T-cell (primary cell): ENCODE measurements at regions not wholly inside any gene's neighbourhood (a gene's known extent, or its start where the extent isn't known, plus 50 kb on each side); places are given as distances from the start of the nearest gene placed in this dataset.
"Not testable (repeated sequence)": the region's sequence is repeated elsewhere in the genome, so short reads cannot be mapped to it uniquely, and the experiment has no call there.

Source experiments
- ATAC-seq, 4 experiments: fragments of 200-7000 bp in 3 of 4; fragments of 150-1000 bp in 1 of 4; cut with Tn5 transposase; replicated peaks in 1 of 4; 1 replicate in 3 of 4; 2 replicates in 1 of 4; pipeline ENCODE4 v1.10.0; 2021; ENCODE audit warnings: moderate library complexity in 3 of 4, mild to moderate bottlenecking in 2 of 4, moderate number of reproducible peaks in 1 of 4
- CTCF ChIA-PET, 2 donors: fragments of 300-600 bp; sonication (Branson Sonifier 250); formaldehyde crosslinking; loops; one replicate each; lab custom pipeline; 2022; ENCODE audit warnings: antibody characterized with exemption in 2 of 2; lab: Charles Lee
- POLR2A ChIA-PET, 2 donors: fragments of 300-600 bp; sonication (Branson Sonifier 250); formaldehyde crosslinking; loops; one replicate each; lab custom pipeline; 2022; ENCODE audit warnings: antibody characterized with exemption in 2 of 2; lab: Charles Lee
- DNase-seq, 35 experiments: peaks; one replicate each; pipeline versions ENCODE4 v3.0.0 to v3.0.0-alpha.2; 2013 to 2023
- H3K27ac ChIP-seq: one replicate; pipeline ENCODE4 v1.5.1; 2013; ENCODE audit warnings: low read length
- H3K27me3 ChIP-seq, 2 experiments: replicated peaks in 1 of 2; 1 replicate in 1 of 2; 2 replicates in 1 of 2; pipeline versions ENCODE4 v1.6.1 to v1.7.0; 2013; ENCODE audit warnings: low read length in 1 of 2, mixed read lengths in 1 of 2; ENCODE audit not compliant: control insufficient read depth in 2 of 2, insufficient read depth in 2 of 2; ENCODE audit errors: extremely low read depth in 1 of 2
- H3K36me3 ChIP-seq, 2 donors: 1 replicate in 1 of 2; 2 replicates in 1 of 2; pipeline versions ENCODE4 v1.6.1 to v1.7.0; 2013; ENCODE audit warnings: low read length in 1 of 2; ENCODE audit not compliant: control insufficient read depth in 2 of 2, insufficient read depth in 1 of 2; ENCODE audit errors: extremely low read depth in 1 of 2
- H3K4me1 ChIP-seq, 2 experiments: 1 replicate in 1 of 2; 2 replicates in 1 of 2; pipeline versions ENCODE4 v1.6.1 to v1.7.0; 2013; ENCODE audit warnings: low read length in 2 of 2, mixed read lengths in 1 of 2; ENCODE audit not compliant: insufficient read depth in 2 of 2, control insufficient read depth in 1 of 2; ENCODE audit errors: extremely low read depth in 1 of 2
- H3K4me3 ChIP-seq, 2 donors: 1 replicate in 1 of 2; 2 replicates in 1 of 2; pipeline versions ENCODE4 v1.5.1 to v1.7.0; 2013; ENCODE audit warnings: mild to moderate bottlenecking in 2 of 2, low read length in 1 of 2, moderate library complexity in 1 of 2; ENCODE audit not compliant: control insufficient read depth in 1 of 2; ENCODE audit errors: extremely low read depth in 1 of 2
- H3K9me3 ChIP-seq: 2 replicates; pipeline ENCODE4 v1.7.0; 2013
- H3K27ac Mint-ChIP-seq, 2 donors: one replicate each; pipeline ENCODE4 v1.8.0; 2020 to 2021; ENCODE audit warnings: mild to moderate bottlenecking in 2 of 2, mixed read lengths in 2 of 2
- H3K27me3 Mint-ChIP-seq, 2 donors: one replicate each; pipeline ENCODE4 v1.8.0; 2021 to 2022; ENCODE audit warnings: mixed read lengths in 2 of 2
- H3K36me3 Mint-ChIP-seq: one replicate; pipeline ENCODE4 v1.8.0; 2021; ENCODE audit warnings: mixed read lengths
- H3K4me1 Mint-ChIP-seq, 3 donors: one replicate each; pipeline ENCODE4 v1.8.0; 2020 to 2022; ENCODE audit warnings: mixed read lengths in 3 of 3, mild to moderate bottlenecking in 1 of 3
- H3K4me3 Mint-ChIP-seq, 3 donors: one replicate each; pipeline ENCODE4 v1.8.0; 2020 to 2022; ENCODE audit warnings: mild to moderate bottlenecking in 3 of 3, mixed read lengths in 3 of 3, moderate library complexity in 3 of 3
- H3K9me3 Mint-ChIP-seq, 3 donors: one replicate each; pipeline ENCODE4 v1.8.0; 2020 to 2022; ENCODE audit warnings: mixed read lengths in 3 of 3
- WGBS: methylation state at CpG from one replicate; pipeline ENCODE4 v1.1.5; 2013; ENCODE audit warnings: missing lambda C conversion rate; ENCODE audit not compliant: insufficient coverage; 5-methylcytosine and 5-hydroxymethylcytosine counted together

DNA sequence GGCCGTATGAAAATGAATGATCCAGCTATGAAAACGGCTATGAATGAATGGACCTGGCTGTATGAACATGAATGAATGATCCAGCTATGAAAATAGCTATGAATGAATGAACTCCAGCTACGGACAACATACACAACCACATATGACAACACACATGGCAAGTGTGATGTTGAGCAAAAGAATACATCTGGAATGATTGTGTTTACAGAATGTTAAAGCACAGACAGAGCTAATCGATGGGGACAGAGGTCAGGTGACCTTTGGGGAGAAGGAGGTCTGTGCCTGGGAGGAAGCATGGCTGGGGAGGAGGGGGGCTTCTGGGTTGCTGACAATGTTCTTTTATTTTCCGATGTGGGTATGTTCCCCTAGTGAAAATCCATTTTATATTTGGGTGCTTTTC, 174.0 kb upstream of the WSCD1 start:
- H3K27ac ChIP-seq, result no peak overlapping the region
- Mint-ChIP-seq H3K27me3 (peaks cover 33% of the 10 kb centered on the region in 2 donors), H3K27ac (no peak overlapping the region), H3K9me3 (no peaks in the 10 kb centered on the region), H3K36me3 (no peaks in the 10 kb centered on the region), H3K4me1 (peaks cover 7 to 15% (median 7%) of the 10 kb centered on the region in 3 donors), H3K4me3 (no peak overlapping the region)
- ATAC-seq (no peak), DNase-seq (no peak)
- H3K9me3 ChIP-seq, result no peaks in the 10 kb centered on the region
- WGBS, result 67% methylated on average over 1 of the region's 5 CpGs
- peaks cover 0 to 19% of the 10 kb centered on the region in 2 experiments for H3K27me3 ChIP-seq
- ChIA-PET POLR2A (no interaction called here), CTCF (no interaction called here)
- H3K4me1 ChIP-seq, result peaks cover 0 to 4% of the 10 kb centered on the region in 2 experiments
- H3K4me3 ChIP-seq, result no peak overlapping the region
- no peaks in the 10 kb centered on the region for H3K36me3 ChIP-seq

DNA sequence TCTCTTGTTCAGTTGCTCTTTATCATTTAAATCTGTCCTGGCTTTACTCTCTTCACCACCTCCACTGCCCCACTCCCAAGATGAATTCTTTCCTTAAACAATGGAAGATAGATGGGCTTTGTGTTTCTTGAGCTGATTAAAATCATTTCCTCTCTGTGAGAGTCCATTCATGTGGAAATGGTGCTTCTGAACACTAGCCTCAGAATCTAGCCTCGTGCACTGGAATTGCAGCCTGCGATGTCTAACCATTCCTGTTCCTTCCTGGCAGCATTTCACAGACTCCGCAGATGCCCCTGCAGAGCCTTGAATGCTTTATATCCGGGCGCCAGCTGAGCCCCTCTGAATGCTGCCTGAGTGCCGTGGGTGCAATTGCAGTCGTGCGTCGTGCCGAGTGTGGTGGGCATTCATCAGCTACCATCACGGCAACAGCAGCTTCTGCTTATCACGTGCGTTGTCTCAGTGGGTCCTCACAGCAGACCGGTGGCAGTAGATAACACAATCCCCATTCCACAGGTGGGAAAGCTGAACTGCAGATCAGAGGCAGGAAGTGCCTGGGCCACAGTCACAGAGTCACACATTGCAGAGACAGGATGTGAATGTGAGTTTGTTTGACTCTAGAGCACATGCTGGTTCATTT, 172.8 kb upstream of the WSCD1 start:
- WGBS, result 13% methylated on average over 6 of the region's 14 CpGs
- peaks cover 25 to 30% of the 10 kb centered on the region in 2 donors for H3K27me3 Mint-ChIP-seq
- DNase-seq, result no peak
- no peaks in the 10 kb centered on the region for H3K9me3 Mint-ChIP-seq
- H3K36me3 Mint-ChIP-seq, result no peaks in the 10 kb centered on the region
- ChIA-PET CTCF (no interaction called here), POLR2A (no interaction called here)
- ATAC-seq, result peak in 2 of 4 experiments; percentile 37 to 47
- H3K36me3 ChIP-seq, result no peaks in the 10 kb centered on the region
- no peak overlapping the region for H3K27ac ChIP-seq
- H3K9me3 ChIP-seq, result no peaks in the 10 kb centered on the region
- H3K4me1 ChIP-seq, result peaks cover 0 to 4% of the 10 kb centered on the region in 2 experiments
- H3K4me1 Mint-ChIP-seq, result peaks cover 7 to 15% (median 7%) of the 10 kb centered on the region in 3 donors
- no peak overlapping the region for H3K27ac Mint-ChIP-seq
- H3K27me3 ChIP-seq, result peaks cover 0 to 28% of the 10 kb centered on the region in 2 experiments
- H3K4me3 Mint-ChIP-seq, result no peak overlapping the region
- H3K4me3 ChIP-seq, result no peak overlapping the region

DNA sequence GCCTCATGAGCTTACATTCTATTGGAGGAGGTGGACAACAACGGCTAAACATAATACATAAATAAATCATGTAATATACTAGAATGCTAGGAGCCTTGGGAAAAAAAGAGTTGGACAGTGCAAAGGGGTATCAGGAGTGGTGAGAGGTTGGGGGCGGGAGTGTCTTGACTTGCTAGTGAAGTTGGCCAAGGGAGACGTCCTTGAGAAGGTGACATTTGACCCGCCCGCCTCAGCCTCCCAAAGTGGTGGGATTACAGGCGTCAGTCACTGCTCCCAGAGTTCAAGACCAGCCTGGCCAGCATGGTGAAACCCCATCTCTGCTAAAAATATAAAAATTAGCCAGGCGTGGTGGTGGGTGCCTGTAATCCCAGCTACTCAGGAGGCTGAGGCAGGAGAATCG, 172.2 kb upstream of the WSCD1 start:
- Mint-ChIP-seq H3K27me3 (peaks cover 26 to 27% of the 10 kb centered on the region in 2 donors), H3K4me1 (peaks cover 7 to 15% (median 7%) of the 10 kb centered on the region in 3 donors)
- H3K27ac ChIP-seq, H3K9me3 Mint-ChIP-seq, DNase-seq, CTCF ChIA-PET, H3K4me3 ChIP-seq, H3K27ac Mint-ChIP-seq, H3K9me3 ChIP-seq, H3K4me1 ChIP-seq, H3K36me3 Mint-ChIP-seq, H3K4me3 Mint-ChIP-seq, POLR2A ChIA-PET, H3K36me3 ChIP-seq, ATAC-seq: not testable (repeated sequence)
- WGBS, result no CpG with 5 or more reads among the region's 8 CpGs
- H3K27me3 ChIP-seq, result peaks cover 0 to 31% of the 10 kb centered on the region in 2 experiments

DNA sequence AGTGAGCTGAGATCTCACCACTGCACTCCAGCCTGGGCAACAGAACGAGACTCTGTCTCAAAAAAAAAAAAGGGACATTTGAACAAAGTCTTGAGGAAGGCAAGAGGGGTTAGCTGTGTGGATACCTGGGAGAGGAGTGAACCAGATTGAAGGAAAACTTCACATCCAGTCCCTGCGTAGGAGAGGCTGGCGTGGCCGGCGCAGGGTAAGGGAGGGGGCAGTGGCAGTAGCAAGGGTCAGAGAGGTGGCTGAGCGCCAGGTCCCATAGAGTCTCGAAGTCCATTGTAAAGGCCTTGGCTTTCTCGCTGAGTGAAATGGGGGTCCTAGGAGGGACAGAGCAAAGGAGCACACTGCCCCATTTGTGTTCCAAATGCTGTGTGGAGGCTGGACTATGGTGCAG, 171.8 kb upstream of the WSCD1 start:
- H3K27ac Mint-ChIP-seq, result no peak overlapping the region
- Histone ChIP-seq H3K36me3 (no peaks in the 10 kb centered on the region), H3K27me3 (peaks cover 0 to 31% of the 10 kb centered on the region in 2 experiments), H3K9me3 (no peaks in the 10 kb centered on the region), H3K4me3 (no peak overlapping the region), H3K4me1 (peaks cover 0 to 4% of the 10 kb centered on the region in 2 experiments), H3K27ac (no peak overlapping the region)
- WGBS, result 91% methylated on average over 8 of the region's 8 CpGs
- POLR2A ChIA-PET, result no interaction called here
- H3K9me3 Mint-ChIP-seq, result peaks cover 0 to 3% (median under 1%) of the 10 kb centered on the region in 3 donors
- peaks cover 7 to 15% (median 7%) of the 10 kb centered on the region in 3 donors for H3K4me1 Mint-ChIP-seq
- peaks cover 24 to 27% of the 10 kb centered on the region in 2 donors for H3K27me3 Mint-ChIP-seq
- no peaks in the 10 kb centered on the region for H3K36me3 Mint-ChIP-seq
- no peak for ATAC-seq
- H3K4me3 Mint-ChIP-seq, result no peak overlapping the region
- CTCF ChIA-PET, result no interaction called here
- no peak for DNase-seq

DNA sequence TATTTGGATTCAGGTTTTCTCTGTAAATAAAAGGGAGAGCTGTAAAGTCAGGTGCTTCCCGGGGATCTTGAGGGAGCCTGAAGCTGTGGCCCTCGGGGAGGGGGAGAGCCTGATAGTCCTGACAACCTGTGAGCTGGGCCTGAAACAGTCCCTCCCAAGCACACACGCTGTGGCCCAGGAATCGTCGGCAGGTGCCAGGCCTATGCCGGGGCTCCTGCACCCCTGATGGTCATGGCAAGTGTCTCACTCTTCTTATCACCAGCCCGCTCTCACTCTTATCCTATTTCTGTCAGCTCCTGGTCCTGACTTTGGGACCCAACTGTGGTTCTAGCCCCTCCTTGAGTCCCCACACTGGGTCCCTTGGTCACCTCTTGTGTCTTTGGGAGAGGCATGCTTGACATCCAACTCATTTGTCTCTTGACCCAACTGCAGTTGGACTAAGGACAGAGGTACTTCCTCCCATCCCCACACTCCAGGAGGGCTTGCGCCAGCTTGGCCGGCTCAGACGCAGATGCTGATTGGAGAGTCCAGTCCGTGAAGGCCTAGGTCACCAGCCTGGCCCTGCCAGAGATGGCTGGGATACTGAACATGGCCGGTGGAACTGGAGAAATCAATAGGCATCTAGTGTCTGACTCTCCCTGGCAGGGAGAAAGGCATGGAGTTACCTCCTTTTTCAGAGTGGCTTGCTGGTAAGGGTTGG, 170.5 kb upstream of the WSCD1 start:
- Histone ChIP-seq H3K36me3 (no peaks in the 10 kb centered on the region), H3K9me3 (no peaks in the 10 kb centered on the region), H3K27ac (no peak overlapping the region), H3K4me3 (no peak overlapping the region), H3K4me1 (peaks cover 0 to 4% of the 10 kb centered on the region in 2 experiments), H3K27me3 (peaks cover 0 to 31% of the 10 kb centered on the region in 2 experiments)
- peaks cover 7 to 15% (median 11%) of the 10 kb centered on the region in 3 donors for H3K9me3 Mint-ChIP-seq
- H3K36me3 Mint-ChIP-seq, result no peaks in the 10 kb centered on the region
- WGBS, result 82% methylated on average over 12 of the region's 12 CpGs
- H3K4me3 Mint-ChIP-seq, result no peak overlapping the region
- H3K27me3 Mint-ChIP-seq, result peaks cover 23 to 30% of the 10 kb centered on the region in 2 donors
- POLR2A ChIA-PET, result no interaction called here
- H3K27ac Mint-ChIP-seq, result no peak overlapping the region
- no peak for ATAC-seq
- CTCF ChIA-PET, result no interaction called here
- H3K4me1 Mint-ChIP-seq, result peaks cover 7 to 15% (median 7%) of the 10 kb centered on the region in 3 donors
- no peak for DNase-seq

DNA sequence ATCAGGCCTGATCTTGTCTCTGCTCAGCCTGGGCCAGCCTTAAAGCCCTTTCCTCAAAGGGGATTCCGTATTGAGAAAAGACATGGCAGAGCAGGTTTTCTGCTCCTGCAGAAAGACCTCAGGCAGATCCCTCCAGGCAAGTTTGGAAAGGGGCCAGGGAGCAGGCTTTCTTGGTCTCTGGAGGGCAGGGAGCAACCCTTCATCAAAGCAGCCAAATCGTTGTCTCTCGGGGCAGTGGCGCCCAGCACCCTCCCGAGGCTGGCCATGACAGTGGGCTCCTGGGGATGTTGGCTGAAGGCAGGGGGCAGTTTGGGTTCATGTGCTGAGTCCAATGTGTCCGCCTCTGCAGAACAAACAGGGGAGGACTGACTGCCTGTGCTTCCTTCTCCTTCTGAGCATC, 168.4 kb upstream of the WSCD1 start:
- H3K4me3 ChIP-seq, result no peak overlapping the region
- H3K27ac ChIP-seq, result no peak overlapping the region
- ATAC-seq (no peak), DNase-seq (no peak)
- POLR2A ChIA-PET, result no interaction called here
- H3K27me3 ChIP-seq, result peaks cover 0 to 29% of the 10 kb centered on the region in 2 experiments
- no peaks in the 10 kb centered on the region for H3K36me3 ChIP-seq
- CTCF ChIA-PET, result no interaction called here
- Mint-ChIP-seq H3K27ac (no peak overlapping the region), H3K4me3 (no peak overlapping the region), H3K27me3 (peaks cover 14 to 28% of the 10 kb centered on the region in 2 donors), H3K36me3 (no peaks in the 10 kb centered on the region), H3K4me1 (peaks cover 7 to 15% (median 7%) of the 10 kb centered on the region in 3 donors), H3K9me3 (peaks cover 7 to 21% (median 11%) of the 10 kb centered on the region in 3 donors)
- H3K4me1 ChIP-seq, result peaks cover 0 to 4% of the 10 kb centered on the region in 2 experiments
- no peaks in the 10 kb centered on the region for H3K9me3 ChIP-seq
- 79% methylated on average over 3 of the region's 6 CpGs for WGBS
